CD14-positive monocyte (primary cell): ENCODE measurements at regions not wholly inside any gene's neighbourhood (a gene's known extent, or its start where the extent isn't known, plus 50 kb on each side); places are given as distances from the start of the nearest gene placed in this dataset.
"Not testable (repeated sequence)": the region's sequence is repeated elsewhere in the genome, so short reads cannot be mapped to it uniquely, and the experiment has no call there.

ENCODE experiments used
- DNase-seq, 3 donors: peaks; one replicate each; pipeline ENCODE4 v3.0.0-alpha.2; 2011 to 2022
- H2AFZ ChIP-seq: 2 replicates; pipeline ENCODE4 v1.6.0; 2012; ENCODE audit warnings: mild to moderate bottlenecking, low read depth, low read length, inconsistent platforms; ENCODE audit not compliant: insufficient read depth, poor library complexity, severe bottlenecking
- H3K27ac ChIP-seq, 2 donors: 1 replicate in 1 of 2; 2 replicates in 1 of 2; pipeline ENCODE4 v1.5.1; 2012 to 2013; ENCODE audit warnings: low read length in 2 of 2, control low read depth in 1 of 2, inconsistent platforms in 1 of 2, low read depth in 1 of 2, mild to moderate bottlenecking in 1 of 2
- H3K27me3 ChIP-seq, 2 donors: one replicate each; pipeline versions ENCODE4 v1.6.0 to v1.6.1; 2011 to 2013; ENCODE audit warnings: low read length in 2 of 2; ENCODE audit not compliant: control insufficient read depth in 2 of 2, insufficient read depth in 2 of 2
- H3K36me3 ChIP-seq, 2 donors: replicated peaks in 1 of 2; 1 replicate in 1 of 2; 2 replicates in 1 of 2; pipeline versions ENCODE4 v1.5.1 to v1.6.1; 2012 to 2013; ENCODE audit warnings: low read length in 2 of 2, control low read depth in 1 of 2, inconsistent platforms in 1 of 2, mild to moderate bottlenecking in 1 of 2; ENCODE audit not compliant: insufficient read depth in 2 of 2, control insufficient read depth in 1 of 2
- H3K4me1 ChIP-seq, 2 donors: 1 replicate in 1 of 2; 2 replicates in 1 of 2; pipeline versions ENCODE4 v1.5.1 to v1.6.1; 2012 to 2013; ENCODE audit warnings: low read length in 2 of 2, control low read depth in 1 of 2, inconsistent platforms in 1 of 2, mild to moderate bottlenecking in 1 of 2, moderate library complexity in 1 of 2; ENCODE audit not compliant: insufficient read depth in 2 of 2, control insufficient read depth in 1 of 2
- H3K4me2 ChIP-seq: replicated peaks from 2 replicates; pipeline ENCODE3; 2012; ENCODE audit warnings: low read length, moderate library complexity, mild to moderate bottlenecking; ENCODE audit not compliant: poor library complexity, severe bottlenecking; ENCODE audit errors: extremely low read depth
- H3K4me3 ChIP-seq, 3 experiments: fragments of 200-600 bp in 1 of 3; sonication (generic) in 1 of 3; replicated peaks in 1 of 3; 1 replicate in 2 of 3; 2 replicates in 1 of 3; pipeline ENCODE4 v1.5.1; 2011 to 2013; ENCODE audit warnings: low read length in 3 of 3, mild to moderate bottlenecking in 3 of 3, control low read depth in 2 of 3, low read depth in 2 of 3, inconsistent platforms in 1 of 3, moderate library complexity in 1 of 3
- H3K79me2 ChIP-seq: 2 replicates; pipeline ENCODE4 v1.6.0; 2012; ENCODE audit warnings: mild to moderate bottlenecking, control low read depth, inconsistent platforms, low read length, moderate library complexity; ENCODE audit not compliant: insufficient read depth
- H3K9ac ChIP-seq: 2 replicates; pipeline ENCODE4 v1.6.0; 2017; ENCODE audit warnings: low read length, mild to moderate bottlenecking; ENCODE audit not compliant: insufficient read depth, poor library complexity, severe bottlenecking
- H3K9me3 ChIP-seq, 2 donors: replicated peaks in 1 of 2; 1 replicate in 1 of 2; 2 replicates in 1 of 2; pipeline versions ENCODE4 v1.5.1 to v1.6.1; 2012 to 2013; ENCODE audit warnings: low read length in 2 of 2, control low read depth in 1 of 2; ENCODE audit not compliant: control insufficient read depth in 1 of 2, insufficient read depth in 1 of 2
- H4K20me1 ChIP-seq: 2 replicates; pipeline ENCODE4 v1.6.0; 2012; ENCODE audit warnings: mild to moderate bottlenecking, low read length, control low read depth, moderate library complexity; ENCODE audit not compliant: insufficient read depth
- H3K27ac Mint-ChIP-seq, 7 donors: one replicate each; pipeline ENCODE4 v1.8.0; 2020; ENCODE audit warnings: mild to moderate bottlenecking in 7 of 7, mixed read lengths in 7 of 7, moderate library complexity in 6 of 7, inconsistent platforms in 2 of 7
- H3K27me3 Mint-ChIP-seq, 3 donors: one replicate each; pipeline ENCODE4 v1.8.0; 2021 to 2022; ENCODE audit warnings: low read depth in 3 of 3, mild to moderate bottlenecking in 3 of 3, mixed read lengths in 3 of 3, moderate library complexity in 3 of 3, inconsistent platforms in 1 of 3
- H3K36me3 Mint-ChIP-seq, 2 donors: one replicate each; pipeline ENCODE4 v1.8.0; 2020; ENCODE audit warnings: mixed read lengths in 2 of 2, inconsistent platforms in 1 of 2, mild to moderate bottlenecking in 1 of 2
- H3K4me1 Mint-ChIP-seq: one replicate; pipeline ENCODE4 v1.8.0; 2020; ENCODE audit warnings: mild to moderate bottlenecking, mixed read lengths
- H3K4me3 Mint-ChIP-seq, 2 donors: one replicate each; pipeline ENCODE4 v1.8.0; 2020; ENCODE audit warnings: mild to moderate bottlenecking in 2 of 2, mixed read lengths in 2 of 2, moderate library complexity in 1 of 2
- H3K9me3 Mint-ChIP-seq, 7 donors: one replicate each; pipeline ENCODE4 v1.8.0; 2020 to 2022; ENCODE audit warnings: mixed read lengths in 7 of 7, mild to moderate bottlenecking in 6 of 7, moderate library complexity in 6 of 7, inconsistent platforms in 2 of 7
- CTCF ChIP-seq: fragments of 200-600 bp; IDR thresholded peaks from one replicate; pipeline ENCODE4 v1.8.0; 2022; ENCODE audit warnings: antibody characterized with exemption, mild to moderate bottlenecking
- WGBS: methylation state at CpG from one replicate; pipeline ENCODE4 v1.1.5; 2013; ENCODE audit warnings: missing lambda C conversion rate; ENCODE audit not compliant: insufficient coverage; 5-methylcytosine and 5-hydroxymethylcytosine counted together
- intact Hi-C, 2 donors: fragments of 100-400 bp; cut with micrococcal nuclease; formaldehyde crosslinking; loops; one replicate each; pipeline versions ENCODE4 v1.15.0 to v1.15.1; 2023

GRCh38 chr3:75609598-75609997, 54.5 kb upstream of the FRG2C start:
- H3K4me3 ChIP-seq, H3K4me1 Mint-ChIP-seq, H4K20me1 ChIP-seq, H3K4me1 ChIP-seq, H3K27me3 ChIP-seq, H3K36me3 Mint-ChIP-seq, DNase-seq, H2AFZ ChIP-seq, H3K27ac ChIP-seq, H3K27ac Mint-ChIP-seq, H3K79me2 ChIP-seq, H3K4me3 Mint-ChIP-seq, intact Hi-C loops, H3K9me3 ChIP-seq, H3K9me3 Mint-ChIP-seq, H3K27me3 Mint-ChIP-seq, H3K4me2 ChIP-seq, H3K36me3 ChIP-seq, H3K9ac ChIP-seq: not testable (repeated sequence)
- 80% methylated on average over 1 of the region's 26 CpGs for WGBS

- WGBS, result no CpG with 5 or more reads among the region's 2 CpGs
- Histone ChIP-seq H3K4me2 (no peak overlapping the region), H3K4me3 (no peak overlapping the region), H2AFZ (no peak overlapping the region), H3K27me3 (no peaks in the 10 kb centered on the region), H3K27ac (no peak overlapping the region), H3K4me1 (no peaks in the 10 kb centered on the region), H3K9me3 (no peaks in the 10 kb centered on the region), H3K79me2 (no peaks in the 10 kb centered on the region), H4K20me1 (no peaks in the 10 kb centered on the region), H3K36me3 (no peaks in the 10 kb centered on the region), H3K9ac (no peak overlapping the region)
- TF ChIP-seq CTCF, result no peak
- Mint-ChIP-seq H3K27ac (no peak overlapping the region), H3K36me3 (no peaks in the 10 kb centered on the region), H3K4me3 (no peak overlapping the region), H3K27me3 (peaks cover 4 to 7% (median 5%) of the 10 kb centered on the region in 3 donors), H3K9me3 (peaks cover 0 to 4% (median 2%) of the 10 kb centered on the region in 7 donors), H3K4me1 (no peaks in the 10 kb centered on the region)
- intact Hi-C loops, result no loop called here
- DNase-seq, result no peak
These were observed 53.4 kb upstream of the FRG2C start for GRCh38 chr3:75610773-75611172.

- H4K20me1 ChIP-seq, H3K27me3 ChIP-seq, H3K36me3 ChIP-seq, H3K4me3 Mint-ChIP-seq, H2AFZ ChIP-seq, H3K4me3 ChIP-seq, H3K4me2 ChIP-seq, H3K27ac Mint-ChIP-seq, H3K4me1 Mint-ChIP-seq, DNase-seq, H3K9ac ChIP-seq, H3K27me3 Mint-ChIP-seq, H3K79me2 ChIP-seq, H3K9me3 ChIP-seq, intact Hi-C loops, H3K9me3 Mint-ChIP-seq, H3K36me3 Mint-ChIP-seq, H3K4me1 ChIP-seq, H3K27ac ChIP-seq: not testable (repeated sequence)
- 60% methylated on average over 1 of the region's 25 CpGs for WGBS
These were observed 52.2 kb upstream of the FRG2C start for GRCh38 chr3:75611724-75612460.
